Erythroblast (primary cell): ENCODE measurements at regions not wholly inside any gene's neighbourhood (a gene's known extent, or its start where the extent isn't known, plus 50 kb on each side); places are given as distances from the start of the nearest gene placed in this dataset.
A peak's percentile ranks its signal among the peaks of the same experiment; 100 is the strongest.

Experiments used
- DNase-seq, 2 experiments: peaks; one replicate each; lab custom pipeline; 2025; lab: John Stamatoyannopoulos, UW
- GATA1 ChIP-seq: IDR thresholded peaks from 2 replicates; pipeline ENCODE4 v1.6.1; 2011; ENCODE audit warnings: low read depth, mild to moderate bottlenecking, control low read depth, low read length, moderate library complexity
- POLR2A ChIP-seq: IDR thresholded peaks from 2 replicates; pipeline ENCODE4 v1.6.1; 2011; ENCODE audit warnings: mild to moderate bottlenecking, low read length

DNA sequence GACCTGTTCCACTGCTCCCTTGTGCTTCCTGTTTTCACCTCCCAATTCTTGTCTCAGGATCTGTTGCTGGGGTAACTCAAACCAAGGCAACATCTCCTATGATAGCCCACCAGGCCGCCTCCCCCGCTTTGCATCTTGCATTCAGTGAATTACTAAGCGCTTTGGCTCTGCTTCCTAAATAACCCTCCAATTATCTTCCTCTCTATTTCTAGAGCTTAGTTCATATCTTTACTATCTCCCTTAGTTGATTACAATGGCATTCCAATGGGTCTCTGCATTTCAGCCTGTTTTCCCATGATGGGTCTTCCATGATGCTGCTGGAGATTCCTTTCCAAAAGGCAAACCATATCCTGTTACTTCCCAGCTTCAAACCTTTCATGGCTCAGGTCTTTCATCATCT, 117.2 kb upstream of the FERMT1 start:
- TF ChIP-seq GATA1 (no peak), POLR2A (no peak)
- DNase-seq: no peak

DNA sequence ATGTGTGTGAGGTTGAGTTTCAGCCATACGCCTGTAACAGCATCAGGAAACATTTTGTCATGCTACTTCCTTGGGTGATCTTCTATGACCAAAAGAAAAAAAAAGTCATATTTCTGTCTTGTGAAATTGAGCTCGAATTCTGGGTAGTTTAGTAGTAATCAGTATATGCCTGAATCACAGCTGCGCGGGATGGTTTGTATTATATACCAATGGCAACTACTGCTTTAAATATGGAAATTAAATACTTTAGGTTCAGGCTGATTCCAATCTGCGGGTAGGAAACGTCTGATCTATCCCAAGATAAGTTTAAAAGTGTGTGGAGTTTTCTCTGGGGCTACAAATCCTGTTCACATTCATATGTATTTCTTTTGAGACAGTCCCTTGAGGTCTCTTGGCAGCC, 115.6 kb upstream of the FERMT1 start:
- DNase-seq: no peak
- TF ChIP-seq POLR2A (no peak), GATA1 (no peak)

DNA sequence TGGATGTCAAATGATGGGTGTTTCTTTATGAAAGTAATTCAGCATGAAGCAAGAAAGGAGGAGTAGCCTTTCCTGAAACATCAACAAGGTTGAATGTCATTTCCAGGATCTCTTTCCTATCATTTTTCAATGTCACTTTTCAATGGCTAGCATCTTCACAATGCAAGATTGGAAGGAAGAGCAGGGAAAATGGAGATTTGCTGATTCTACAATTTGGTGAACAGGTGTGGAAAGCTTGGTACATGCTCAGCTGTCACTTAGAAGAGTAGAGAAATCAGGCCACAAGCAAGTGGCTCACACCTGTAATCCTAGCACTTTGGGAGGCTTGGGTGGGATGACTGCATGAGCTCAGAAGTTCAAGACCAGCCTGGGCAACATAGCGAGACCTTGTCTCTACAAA, 112.7 kb upstream of the FERMT1 start:
- TF ChIP-seq POLR2A: no peak
- TF ChIP-seq GATA1: no peak
- DNase-seq: no peak

DNA sequence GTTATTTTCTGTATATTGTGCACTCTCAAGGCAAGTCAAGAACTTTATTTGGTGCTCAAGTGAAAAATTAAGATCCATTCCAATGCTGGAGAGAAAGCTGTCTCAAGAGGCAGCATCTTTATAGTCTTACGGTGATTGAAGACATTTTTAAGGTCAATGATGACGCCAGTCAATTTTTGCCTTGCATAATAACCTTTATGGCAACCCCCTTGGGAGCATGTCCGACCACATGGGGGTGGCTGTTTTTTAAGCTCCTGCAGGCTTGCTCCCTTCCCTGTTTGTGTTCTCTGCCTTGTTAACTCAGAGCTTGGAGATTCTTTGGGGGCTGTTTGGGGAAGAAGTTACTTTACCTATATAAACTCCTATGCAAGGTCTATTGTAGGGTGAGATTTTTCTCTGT, 109.6 kb upstream of the FERMT1 start:
- DNase-seq: no peak
- no peak for TF ChIP-seq GATA1
- no peak for TF ChIP-seq POLR2A

DNA sequence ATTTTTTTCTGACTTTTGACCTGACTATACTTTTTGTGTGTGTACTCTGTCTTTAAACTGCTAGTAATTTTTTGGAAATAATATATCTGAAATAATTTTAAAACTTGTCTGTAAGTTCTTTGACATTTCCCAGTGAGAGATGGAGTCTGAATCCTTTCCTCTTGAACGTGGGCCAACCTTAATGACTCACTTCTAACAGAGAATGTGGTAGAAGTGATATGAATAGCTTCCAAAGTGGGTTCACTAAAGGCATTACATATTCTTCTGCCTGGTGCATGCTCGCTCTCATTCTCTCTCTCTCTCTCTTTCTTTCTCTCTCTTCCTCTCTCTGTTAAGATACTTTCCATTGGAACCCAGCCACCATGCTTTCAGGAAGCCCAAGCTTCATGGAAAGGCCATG, 108.7 kb upstream of the FERMT1 start:
- no peak for TF ChIP-seq GATA1
- no peak for TF ChIP-seq POLR2A
- no peak for DNase-seq

DNA sequence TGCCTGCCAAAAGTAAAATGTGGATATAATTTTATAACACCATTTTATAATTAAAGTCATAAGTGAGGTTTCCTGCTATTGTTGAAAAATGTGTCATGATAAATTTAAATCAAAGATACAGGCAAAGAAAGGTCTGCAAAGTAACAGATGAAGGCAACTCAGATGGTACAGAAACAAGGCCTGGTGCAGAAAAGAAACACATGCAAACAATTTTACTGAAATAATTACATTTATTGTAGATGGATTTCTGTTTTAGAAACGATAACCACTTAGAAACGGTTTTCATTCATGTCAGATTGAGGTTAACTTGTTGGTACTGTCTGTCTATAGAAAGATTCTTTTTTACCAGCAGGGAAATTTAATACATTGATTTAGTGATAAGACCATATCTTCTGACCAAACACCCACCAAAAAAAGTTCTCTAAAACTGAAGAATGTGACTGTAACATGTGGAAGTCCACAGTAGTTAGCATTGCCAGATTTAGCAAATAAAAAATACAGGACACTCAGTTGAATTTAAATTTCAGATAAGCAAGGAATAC, 105.5 kb upstream of the FERMT1 start:
- DNase-seq: no peak
- TF ChIP-seq POLR2A: no peak
- no peak for TF ChIP-seq GATA1

DNA sequence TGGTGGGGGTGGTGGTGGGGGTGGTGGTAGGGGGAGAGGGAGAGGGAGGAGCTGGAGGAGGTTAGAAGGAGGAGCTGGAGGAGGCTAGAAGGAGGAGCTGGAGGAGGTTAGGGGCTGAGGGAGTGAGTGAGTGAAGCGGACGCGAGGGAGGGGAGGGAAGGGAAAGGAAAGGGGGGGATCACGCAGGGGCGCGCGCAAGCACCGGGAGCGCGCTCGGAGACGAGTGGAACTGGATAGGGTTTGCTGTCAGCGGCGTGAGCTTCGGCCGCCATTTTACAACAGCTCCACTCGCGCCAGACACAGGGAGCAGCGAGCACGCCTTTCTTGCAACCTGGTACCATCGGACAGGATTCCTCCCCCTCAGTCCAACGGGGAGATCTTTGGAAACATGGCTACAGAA, 90.5 kb upstream of the FERMT1 start:
- DNase-seq: no peak
- TF ChIP-seq GATA1: no peak
- no peak for TF ChIP-seq POLR2A

DNA sequence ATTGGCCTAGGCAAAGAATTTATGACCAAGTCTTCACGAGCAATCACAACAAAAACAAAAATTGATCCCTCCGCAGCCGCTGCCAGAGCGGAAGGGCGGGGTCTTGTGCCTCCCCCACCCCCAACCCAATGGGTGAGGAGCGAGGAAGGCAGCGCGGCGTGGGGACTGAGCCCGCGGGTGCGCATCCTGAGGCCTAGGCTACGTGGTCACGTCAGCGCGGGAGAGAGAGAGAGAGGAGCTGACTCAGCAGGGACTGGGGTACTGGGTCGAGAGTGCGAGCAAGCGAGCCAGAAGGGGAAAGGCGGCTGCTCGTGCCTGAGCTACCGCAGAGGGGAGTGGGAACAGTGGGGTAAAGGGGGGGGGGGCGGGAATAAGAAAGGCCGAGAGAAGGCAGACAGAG, 90.1 kb upstream of the FERMT1 start:
- DNase-seq: no peak
- TF ChIP-seq POLR2A (no peak), GATA1 (no peak)

DNA sequence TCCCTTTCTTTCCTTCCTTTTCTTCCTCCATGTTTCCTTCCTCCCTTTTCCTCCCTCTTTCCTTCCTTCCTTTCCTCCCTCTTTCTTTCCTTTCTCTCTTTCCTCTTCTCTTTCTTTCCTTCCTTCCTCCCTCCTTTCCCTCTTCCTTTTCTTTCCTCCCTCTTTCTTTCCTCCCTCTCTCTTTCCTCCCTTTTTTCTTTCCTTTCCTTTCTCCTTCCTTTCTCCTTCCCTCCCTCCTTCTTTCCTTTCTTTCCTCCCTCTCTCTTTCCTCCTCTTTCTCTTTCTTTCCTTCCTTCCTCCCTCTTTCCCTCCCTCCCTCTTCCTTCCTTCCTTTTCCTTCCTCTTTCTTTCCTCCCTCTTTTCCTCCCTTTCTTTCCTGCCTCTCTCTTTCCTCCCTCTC, 86.3 kb upstream of the FERMT1 start:
- no peak for DNase-seq
- TF ChIP-seq GATA1: no peak
- TF ChIP-seq POLR2A: no peak

DNA sequence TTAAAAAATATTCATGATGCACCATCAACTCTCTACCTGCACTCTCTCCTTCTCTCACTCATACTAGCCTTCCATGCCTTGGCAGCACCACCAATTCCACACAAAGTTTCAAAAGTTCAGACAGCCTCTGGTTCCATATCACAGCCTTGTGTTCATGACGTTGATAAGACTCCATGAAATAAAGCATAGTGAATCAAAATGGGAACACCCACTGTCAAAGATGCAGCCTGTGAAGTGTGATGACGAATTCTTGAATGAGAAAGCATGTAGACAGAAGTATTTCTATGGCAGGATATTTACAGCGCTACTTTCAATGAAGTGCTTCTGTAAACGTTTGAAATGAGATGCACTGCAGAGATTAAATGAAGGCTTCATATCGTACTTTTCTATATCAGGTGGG, 77.3 kb upstream of the FERMT1 start:
- no peak for TF ChIP-seq POLR2A
- TF ChIP-seq GATA1: no peak
- no peak for DNase-seq

DNA sequence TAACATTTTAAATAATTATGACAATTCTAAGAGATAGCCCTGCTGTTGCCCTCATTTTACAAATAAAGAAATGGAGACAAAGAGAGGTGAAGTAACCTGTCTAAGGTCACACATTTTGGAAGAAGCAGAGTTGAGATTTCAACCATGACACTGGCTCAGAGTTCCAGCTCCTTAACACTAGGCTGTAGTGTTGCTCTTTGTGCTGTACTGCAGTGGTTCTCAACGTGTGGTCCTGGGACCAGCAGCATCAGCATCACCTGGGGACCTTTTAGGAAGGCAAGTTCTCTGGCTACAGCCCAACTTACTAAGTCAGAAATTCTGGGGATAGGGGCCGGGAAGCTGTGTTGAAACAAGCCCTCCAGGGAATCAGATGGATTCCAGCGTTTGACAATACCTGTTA, 62.4 kb upstream of the FERMT1 start:
- no peak for DNase-seq
- TF ChIP-seq GATA1 (no peak), POLR2A (no peak)

DNA sequence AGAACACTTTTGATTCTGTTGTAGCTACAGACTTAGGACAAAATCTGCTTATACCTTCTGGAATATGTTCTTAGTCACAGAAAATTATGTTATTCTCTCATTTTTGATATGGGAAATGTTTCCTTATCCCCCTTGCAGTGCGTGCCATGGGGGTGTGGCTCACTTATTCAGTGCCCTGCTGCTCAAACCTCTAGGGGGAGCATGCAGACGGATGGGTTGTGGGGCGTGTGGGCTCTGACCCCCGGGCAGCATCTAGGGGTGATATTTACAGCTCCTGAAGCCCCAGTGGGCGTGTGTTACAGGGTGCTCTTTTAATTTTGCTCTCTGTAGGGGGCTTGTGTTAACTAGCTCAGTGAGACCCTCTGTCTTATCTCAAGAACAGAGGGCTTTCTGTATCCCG, 61.3 kb upstream of the FERMT1 start:
- no peak for DNase-seq
- TF ChIP-seq GATA1 (no peak), POLR2A (no peak)

DNA sequence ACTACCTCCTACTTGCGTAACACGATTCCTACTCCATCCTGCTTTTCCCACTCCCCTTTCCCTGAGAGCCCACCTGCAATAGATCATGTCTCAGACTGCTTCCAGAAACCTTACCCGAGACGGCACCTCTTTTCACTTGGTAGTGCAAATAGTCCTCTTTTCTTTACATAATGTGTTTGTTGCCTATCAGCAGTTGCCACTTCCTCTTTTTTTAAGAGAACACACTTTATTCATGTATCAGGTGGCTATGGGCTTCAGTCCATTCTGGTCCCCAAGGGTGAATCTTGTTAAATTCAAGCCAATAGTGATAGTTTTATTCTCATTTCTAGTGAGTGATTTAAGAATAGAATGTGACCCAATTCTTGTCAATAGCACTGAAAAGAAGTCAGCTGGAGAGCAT, 57.7 kb upstream of the FERMT1 start:
- TF ChIP-seq POLR2A (no peak), GATA1 (no peak)
- DNase-seq: no peak

DNA sequence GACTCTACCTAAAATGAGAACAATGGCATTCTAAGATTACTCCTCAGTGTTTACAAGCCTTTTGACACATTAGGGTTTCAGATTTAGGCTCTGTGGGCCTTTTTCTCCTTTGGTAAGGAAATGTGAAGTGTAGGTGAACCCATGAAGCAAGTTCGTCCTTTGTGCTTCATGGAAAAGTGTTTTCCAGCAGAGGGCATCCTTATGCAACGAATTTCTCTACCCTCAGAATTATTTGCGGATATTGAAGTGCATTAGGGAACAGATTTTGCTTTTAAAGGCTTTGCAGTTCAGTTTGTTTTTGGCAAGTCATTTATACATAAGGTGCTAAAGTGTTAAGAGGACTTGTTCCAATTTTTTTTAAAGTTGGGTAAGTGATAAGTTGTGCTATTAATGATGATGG, 55.7 kb upstream of the FERMT1 start:
- DNase-seq: peak; percentile 7 to 24
- TF ChIP-seq GATA1 (no peak), POLR2A (no peak)

DNA sequence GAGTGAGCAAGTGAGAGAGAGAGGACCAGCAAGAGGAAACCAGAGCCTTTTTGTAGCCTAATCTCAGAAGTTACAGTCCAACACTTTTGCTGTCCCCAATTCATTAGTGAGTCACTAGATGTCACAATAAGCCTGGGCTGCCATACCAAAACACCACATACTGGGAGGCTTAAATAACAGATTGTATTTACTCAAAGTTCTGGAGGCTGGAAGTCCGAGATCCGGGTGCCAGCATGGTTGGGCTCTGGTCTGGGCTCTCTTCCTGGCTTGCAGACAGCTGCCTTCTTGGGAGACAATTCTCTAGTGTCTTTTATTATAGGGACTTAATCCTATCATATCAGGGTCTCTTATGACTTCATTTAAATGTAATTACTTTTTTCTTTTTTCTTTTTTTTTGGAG, 50.7 kb upstream of the FERMT1 start:
- no peak for DNase-seq
- TF ChIP-seq GATA1 (no peak), POLR2A (no peak)
